ENCODE measurements at regions not wholly inside any gene's neighbourhood (a gene's known extent, or its start where the extent isn't known, plus 50 kb on each side); places are given as distances from the start of the nearest gene placed in this dataset.

- no peak for DNase-seq
These were observed 603.7 kb upstream of the GCFC2 start for GRCh38 chr2:76314271-76315020.

GRCh38 chr2:76312236-76312635 lies 601.5 kb upstream of the GCFC2 start:
- no peak for DNase-seq

- DNase-seq, result no peak
These were observed 601.0 kb upstream of the GCFC2 start for GRCh38 chr2:76311728-76312127.

GRCh38 chr2:76310894-76311633 lies 600.3 kb upstream of the GCFC2 start:
- DNase-seq, result no peak

- DNase-seq, result no peak
These were observed 596.8 kb upstream of the GCFC2 start for GRCh38 chr2:76307495-76307894.

- no peak for DNase-seq
These were observed 587.3 kb upstream of the GCFC2 start for GRCh38 chr2:76298041-76298440.

GRCh38 chr2:76296438-76296837 lies 585.7 kb upstream of the GCFC2 start:
- DNase-seq, result no peak

GRCh38 chr2:76295762-76296161 lies 585.0 kb upstream of the GCFC2 start:
- DNase-seq, result no peak

- no peak for DNase-seq
These were observed 577.9 kb upstream of the GCFC2 start for GRCh38 chr2:76288598-76288997.

GRCh38 chr2:76288146-76288545 lies 577.4 kb upstream of the GCFC2 start:
- DNase-seq, result no peak

GRCh38 chr2:76283350-76283749 lies 572.6 kb upstream of the GCFC2 start:
- DNase-seq, result no peak

GRCh38 chr2:76281156-76281841 lies 570.6 kb upstream of the GCFC2 start:
- DNase-seq, result no peak

GRCh38 chr2:76280686-76281085 lies 570.0 kb upstream of the GCFC2 start:
- DNase-seq, result no peak

GRCh38 chr2:76279142-76279541 lies 568.4 kb upstream of the GCFC2 start:
- no peak for DNase-seq

- no peak for DNase-seq
These were observed 565.1 kb upstream of the GCFC2 start for GRCh38 chr2:76275788-76276187.

- no peak for DNase-seq
These were observed 564.0 kb upstream of the GCFC2 start for GRCh38 chr2:76274676-76275075.

- no peak for DNase-seq
These were observed 563.4 kb upstream of the GCFC2 start for GRCh38 chr2:76274160-76274559.

GRCh38 chr2:76270096-76270710 lies 559.5 kb upstream of the GCFC2 start:
- DNase-seq, result no peak

GRCh38 chr2:76268902-76269620 lies 558.3 kb upstream of the GCFC2 start:
- no peak for DNase-seq

- DNase-seq, result no peak
These were observed 557.8 kb upstream of the GCFC2 start for GRCh38 chr2:76268484-76268883.

GRCh38 chr2:76257802-76258201 lies 547.1 kb upstream of the GCFC2 start:
- no peak for DNase-seq

- no peak for DNase-seq
These were observed 545.9 kb upstream of the GCFC2 start for GRCh38 chr2:76256458-76257088.

All from activated naive CD4-positive, alpha-beta T cell treated with Interleukin-2 at 50 U/mL for 16 hours (primary cell).